Adipocyte (in vitro differentiated cells): ENCODE measurements at regions not wholly inside any gene's neighbourhood (a gene's known extent, or its start where the extent isn't known, plus 50 kb on each side); places are given as distances from the start of the nearest gene placed in this dataset.

Source experiments
- DNase-seq: peaks from one replicate; pipeline ENCODE4 v3.0.0-alpha.2; 2015; ENCODE audit warnings: low read depth
- H3K27me3 ChIP-seq: replicated peaks from 2 replicates; pipeline ENCODE4 v1.7.0; 2013; ENCODE audit warnings: mild to moderate bottlenecking, low read length, moderate library complexity; ENCODE audit not compliant: control insufficient read depth, insufficient read depth
- H3K36me3 ChIP-seq: 2 replicates; pipeline ENCODE4 v1.7.0; 2013; ENCODE audit warnings: low read length, mild to moderate bottlenecking, moderate library complexity; ENCODE audit not compliant: control insufficient read depth, insufficient read depth, severe bottlenecking
- H3K4me1 ChIP-seq: 2 replicates; pipeline ENCODE4 v1.7.0; 2013; ENCODE audit warnings: mild to moderate bottlenecking, low read length, moderate library complexity; ENCODE audit not compliant: control insufficient read depth, insufficient read depth
- H3K4me3 ChIP-seq: 2 replicates; pipeline ENCODE4 v1.7.0; 2013; ENCODE audit warnings: mild to moderate bottlenecking, low read length, moderate library complexity
- H3K9ac ChIP-seq: 2 replicates; pipeline ENCODE4 v1.7.0; 2013; ENCODE audit warnings: mild to moderate bottlenecking, low read length, moderate library complexity
- H3K9me3 ChIP-seq: 2 replicates; pipeline ENCODE4 v1.7.0; 2013; ENCODE audit warnings: mild to moderate bottlenecking, low read length, moderate library complexity; ENCODE audit not compliant: control insufficient read depth

GRCh38 chr18:75782826-75783225, 355.3 kb upstream of the SMIM21 start:
- H3K4me3 ChIP-seq = no peak overlapping the region
- no peaks in the 10 kb centered on the region for H3K9me3 ChIP-seq
- no peaks in the 10 kb centered on the region for H3K36me3 ChIP-seq
- no peak for DNase-seq
- H3K4me1 ChIP-seq = no peaks in the 10 kb centered on the region
- H3K27me3 ChIP-seq = peaks cover 9% of the 10 kb centered on the region
- H3K9ac ChIP-seq = no peak overlapping the region

DNA sequence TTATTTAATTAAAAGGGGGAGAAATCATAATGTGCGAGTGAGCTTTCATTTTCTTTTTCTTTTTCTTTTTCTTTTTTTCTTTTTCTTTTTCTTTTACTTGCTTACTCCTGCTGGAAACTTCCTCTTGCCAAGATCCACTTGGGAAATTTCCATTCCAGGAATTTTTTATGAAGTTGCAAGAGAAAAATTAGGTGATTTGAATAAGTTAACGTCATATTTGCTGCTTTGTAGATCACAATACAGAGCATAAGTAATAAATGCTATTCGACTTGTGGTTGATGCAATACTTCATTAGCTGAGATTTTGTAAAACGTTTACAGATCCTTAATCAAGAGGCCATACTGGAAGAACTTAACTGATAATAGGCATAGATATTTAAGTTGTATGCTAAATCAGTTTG, 354.7 kb upstream of the SMIM21 start:
- peaks cover 9% of the 10 kb centered on the region for H3K27me3 ChIP-seq
- H3K36me3 ChIP-seq = no peaks in the 10 kb centered on the region
- H3K4me1 ChIP-seq = no peaks in the 10 kb centered on the region
- no peaks in the 10 kb centered on the region for H3K9me3 ChIP-seq
- no peak overlapping the region for H3K4me3 ChIP-seq
- no peak for DNase-seq
- no peak overlapping the region for H3K9ac ChIP-seq

- H3K9me3 ChIP-seq = no peaks in the 10 kb centered on the region
- H3K9ac ChIP-seq = no peak overlapping the region
- DNase-seq = no peak
- H3K4me1 ChIP-seq = no peaks in the 10 kb centered on the region
- no peaks in the 10 kb centered on the region for H3K36me3 ChIP-seq
- no peak overlapping the region for H3K4me3 ChIP-seq
- peaks cover 15% of the 10 kb centered on the region for H3K27me3 ChIP-seq
Observed at GRCh38 chr18:75779910-75780309, 352.4 kb upstream of the SMIM21 start.

DNA sequence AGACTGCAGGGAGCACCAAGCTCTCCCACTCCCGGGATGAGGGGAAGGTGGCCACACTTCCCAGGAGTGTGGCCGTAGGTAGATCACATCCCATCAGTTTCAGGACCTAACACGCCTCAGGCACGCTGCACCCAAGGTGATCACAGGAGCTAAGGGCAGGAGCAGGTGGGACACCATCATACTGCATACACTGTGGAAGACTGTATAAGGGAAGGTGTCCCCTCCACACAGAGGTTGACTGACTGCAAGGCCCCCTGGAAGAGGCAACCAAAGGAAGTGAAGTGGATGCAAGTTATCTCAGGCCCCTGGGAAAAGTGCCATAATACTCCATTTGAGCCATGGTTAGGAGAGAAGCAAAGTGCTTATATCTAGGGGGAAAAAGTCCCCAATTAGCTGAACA, 351.9 kb upstream of the SMIM21 start:
- H3K27me3 ChIP-seq = peaks cover 15% of the 10 kb centered on the region
- no peak overlapping the region for H3K4me3 ChIP-seq
- no peak overlapping the region for H3K9ac ChIP-seq
- no peaks in the 10 kb centered on the region for H3K4me1 ChIP-seq
- no peak for DNase-seq
- no peaks in the 10 kb centered on the region for H3K36me3 ChIP-seq
- H3K9me3 ChIP-seq = no peaks in the 10 kb centered on the region

GRCh38 chr18:75777630-75778029, 350.1 kb upstream of the SMIM21 start:
- no peak overlapping the region for H3K9ac ChIP-seq
- no peak for DNase-seq
- H3K4me1 ChIP-seq = no peaks in the 10 kb centered on the region
- H3K4me3 ChIP-seq = no peak overlapping the region
- no peaks in the 10 kb centered on the region for H3K36me3 ChIP-seq
- H3K27me3 ChIP-seq = peaks cover 8% of the 10 kb centered on the region
- H3K9me3 ChIP-seq = no peaks in the 10 kb centered on the region

DNA sequence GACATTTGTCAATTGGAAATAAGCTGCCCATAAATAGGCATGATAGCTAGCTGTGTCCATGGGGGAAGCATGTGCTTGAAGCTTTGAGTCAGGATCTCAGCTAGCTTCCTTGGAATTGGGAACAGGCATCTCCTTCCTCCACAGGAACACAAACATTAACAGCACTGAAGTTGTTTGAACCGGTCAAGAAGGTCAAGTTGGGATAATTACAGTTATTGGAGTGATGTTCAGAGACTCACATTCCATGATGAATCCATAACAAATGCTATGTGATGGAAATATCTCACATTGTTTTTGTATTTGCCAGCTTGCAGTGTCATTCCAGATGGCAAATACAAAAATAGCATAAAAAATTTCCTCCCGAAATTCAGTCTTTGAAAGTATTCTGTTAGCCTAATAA, 347.6 kb upstream of the SMIM21 start:
- no peak for DNase-seq
- no peaks in the 10 kb centered on the region for H3K36me3 ChIP-seq
- no peak overlapping the region for H3K9ac ChIP-seq
- H3K4me1 ChIP-seq = no peaks in the 10 kb centered on the region
- no peaks in the 10 kb centered on the region for H3K9me3 ChIP-seq
- H3K4me3 ChIP-seq = no peak overlapping the region
- peaks cover 6% of the 10 kb centered on the region for H3K27me3 ChIP-seq

DNA sequence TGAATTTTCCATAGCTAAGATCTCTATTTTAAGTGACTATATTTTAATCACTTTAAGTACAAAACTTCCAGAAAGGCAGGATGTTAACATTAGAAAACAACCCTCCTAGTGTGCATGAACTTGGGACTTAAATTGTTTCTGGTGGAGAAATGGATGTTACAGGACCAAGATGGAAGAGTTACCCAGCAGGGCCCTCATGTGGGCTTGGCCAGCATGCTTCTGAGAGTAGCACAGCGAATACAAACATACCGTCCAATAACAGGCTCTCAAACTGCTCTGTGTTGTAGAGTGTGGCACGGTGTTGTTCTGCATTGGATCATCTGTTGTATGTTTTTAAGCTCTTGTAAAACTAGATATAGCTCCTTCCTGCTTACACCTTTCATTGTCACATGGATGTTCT, 346.1 kb upstream of the SMIM21 start:
- no peaks in the 10 kb centered on the region for H3K4me1 ChIP-seq
- H3K9ac ChIP-seq = no peak overlapping the region
- peaks cover 6% of the 10 kb centered on the region for H3K27me3 ChIP-seq
- H3K9me3 ChIP-seq = no peaks in the 10 kb centered on the region
- no peak overlapping the region for H3K4me3 ChIP-seq
- no peaks in the 10 kb centered on the region for H3K36me3 ChIP-seq
- DNase-seq = no peak

- no peaks in the 10 kb centered on the region for H3K4me1 ChIP-seq
- H3K36me3 ChIP-seq = no peaks in the 10 kb centered on the region
- no peaks in the 10 kb centered on the region for H3K27me3 ChIP-seq
- H3K9me3 ChIP-seq = peaks cover 3% of the 10 kb centered on the region
- H3K4me3 ChIP-seq = no peak overlapping the region
- no peak overlapping the region for H3K9ac ChIP-seq
- DNase-seq = no peak
Observed at GRCh38 chr18:75762758-75763157, 335.3 kb upstream of the SMIM21 start.

GRCh38 chr18:75760208-75760607, 332.7 kb upstream of the SMIM21 start:
- H3K9ac ChIP-seq = no peak overlapping the region
- H3K4me3 ChIP-seq = no peak overlapping the region
- DNase-seq = no peak
- H3K4me1 ChIP-seq = no peaks in the 10 kb centered on the region
- no peaks in the 10 kb centered on the region for H3K27me3 ChIP-seq
- no peaks in the 10 kb centered on the region for H3K36me3 ChIP-seq
- H3K9me3 ChIP-seq = peaks cover 3% of the 10 kb centered on the region

- Histone ChIP-seq H3K4me1 (no peaks in the 10 kb centered on the region), H3K9me3 (no peaks in the 10 kb centered on the region), H3K4me3 (no peak overlapping the region), H3K27me3 (no peaks in the 10 kb centered on the region), H3K9ac (no peak overlapping the region), H3K36me3 (no peaks in the 10 kb centered on the region)
- no peak for DNase-seq
Observed at GRCh38 chr18:75757951-75758350, 330.4 kb upstream of the SMIM21 start.

DNA sequence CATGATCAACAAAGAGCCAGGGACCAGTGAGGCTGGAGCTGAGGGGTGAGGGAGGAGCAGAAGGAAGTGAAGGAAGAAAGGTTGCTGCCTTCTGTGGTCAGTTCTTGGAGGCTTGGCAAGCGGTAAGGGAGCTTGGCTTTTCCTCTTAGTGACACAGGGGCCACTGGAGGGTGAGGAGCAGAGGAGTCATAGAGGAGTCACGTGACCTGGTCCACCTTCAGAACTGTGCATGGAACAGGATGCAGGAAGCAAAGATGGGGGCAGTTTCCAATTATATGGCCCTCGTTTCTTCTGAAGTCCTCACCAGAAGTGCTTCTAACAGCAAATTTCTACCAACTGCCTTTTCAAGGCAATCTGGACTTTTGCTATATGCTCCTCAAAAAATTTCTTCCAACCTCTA, 326.9 kb upstream of the SMIM21 start:
- no peak overlapping the region for H3K4me3 ChIP-seq
- DNase-seq = no peak
- H3K27me3 ChIP-seq = no peaks in the 10 kb centered on the region
- no peak overlapping the region for H3K9ac ChIP-seq
- H3K4me1 ChIP-seq = no peaks in the 10 kb centered on the region
- H3K9me3 ChIP-seq = no peaks in the 10 kb centered on the region
- H3K36me3 ChIP-seq = no peaks in the 10 kb centered on the region

DNA sequence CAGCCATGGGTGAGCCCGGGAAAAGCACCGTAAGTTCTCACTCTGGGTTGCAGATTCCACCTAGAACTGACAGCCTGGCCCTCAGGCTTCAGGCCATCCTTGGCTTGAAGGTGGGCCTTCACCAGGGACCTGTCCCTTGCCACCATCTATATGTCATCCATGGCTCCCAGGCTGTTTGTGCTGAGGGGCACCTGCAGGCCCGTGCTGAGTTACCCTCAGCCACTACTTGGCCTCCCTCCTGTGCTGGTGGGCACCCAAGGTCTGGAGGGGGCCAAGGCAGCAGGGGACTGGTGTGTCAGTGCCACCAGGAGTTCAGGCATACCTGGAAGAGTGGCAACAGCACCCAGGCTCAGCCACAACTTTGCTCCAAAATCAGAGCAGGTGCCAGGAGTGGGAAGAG, 326.2 kb upstream of the SMIM21 start:
- H3K36me3 ChIP-seq = no peaks in the 10 kb centered on the region
- no peaks in the 10 kb centered on the region for H3K27me3 ChIP-seq
- no peak overlapping the region for H3K9ac ChIP-seq
- no peak for DNase-seq
- no peak overlapping the region for H3K4me3 ChIP-seq
- H3K9me3 ChIP-seq = no peaks in the 10 kb centered on the region
- no peaks in the 10 kb centered on the region for H3K4me1 ChIP-seq
